ENCODE measurements at regions not wholly inside any gene's neighbourhood (a gene's known extent, or its start where the extent isn't known, plus 50 kb on each side); places are given as distances from the start of the nearest gene placed in this dataset.

GRCh38 chr2:220101980-220102379 lies 474.6 kb downstream of the SLC4A3 start:
- TF ChIP-seq CTCF (IDR thresholded peaks at IDR 0.05 in 4 of 5, conservative IDR thresholded peaks at IDR 0.05 in 1 of 5) (no peak), POLR2A (IDR thresholded peaks at IDR 0.05) (no peak)

Data from gastrocnemius medialis (tissue), 4 donors.